ENCODE measurements at regions not wholly inside any gene's neighbourhood (a gene's known extent, or its start where the extent isn't known, plus 50 kb on each side); places are given as distances from the start of the nearest gene placed in this dataset.

DNA sequence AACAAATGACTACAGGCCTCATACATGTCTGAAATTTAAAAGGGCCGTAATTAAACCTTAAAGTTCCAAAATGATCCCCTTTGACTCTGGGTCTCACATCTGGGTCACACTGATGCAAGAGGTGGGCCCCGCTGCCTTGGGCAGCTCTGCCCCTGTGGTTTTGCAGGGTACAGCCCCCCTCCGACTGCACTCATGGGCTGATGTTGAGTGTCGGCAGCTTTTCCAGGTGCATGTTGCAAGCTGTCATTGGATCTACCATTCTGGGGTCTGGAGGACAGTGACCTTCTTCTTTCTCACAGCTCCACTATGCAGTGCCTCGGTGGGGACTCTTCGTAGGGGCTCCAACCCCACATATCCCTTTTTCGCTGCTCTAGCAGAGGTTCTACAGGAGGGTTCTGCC lies 1537.9 kb downstream of the PCDH18 start:
- TF ChIP-seq, protein P1, sequence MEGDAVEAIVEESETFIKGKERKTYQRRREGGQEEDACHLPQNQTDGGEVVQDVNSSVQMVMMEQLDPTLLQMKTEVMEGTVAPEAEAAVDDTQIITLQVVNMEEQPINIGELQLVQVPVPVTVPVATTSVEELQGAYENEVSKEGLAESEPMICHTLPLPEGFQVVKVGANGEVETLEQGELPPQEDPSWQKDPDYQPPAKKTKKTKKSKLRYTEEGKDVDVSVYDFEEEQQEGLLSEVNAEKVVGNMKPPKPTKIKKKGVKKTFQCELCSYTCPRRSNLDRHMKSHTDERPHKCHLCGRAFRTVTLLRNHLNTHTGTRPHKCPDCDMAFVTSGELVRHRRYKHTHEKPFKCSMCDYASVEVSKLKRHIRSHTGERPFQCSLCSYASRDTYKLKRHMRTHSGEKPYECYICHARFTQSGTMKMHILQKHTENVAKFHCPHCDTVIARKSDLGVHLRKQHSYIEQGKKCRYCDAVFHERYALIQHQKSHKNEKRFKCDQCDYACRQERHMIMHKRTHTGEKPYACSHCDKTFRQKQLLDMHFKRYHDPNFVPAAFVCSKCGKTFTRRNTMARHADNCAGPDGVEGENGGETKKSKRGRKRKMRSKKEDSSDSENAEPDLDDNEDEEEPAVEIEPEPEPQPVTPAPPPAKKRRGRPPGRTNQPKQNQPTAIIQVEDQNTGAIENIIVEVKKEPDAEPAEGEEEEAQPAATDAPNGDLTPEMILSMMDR (IDR thresholded peaks at IDR 0.05): no peak
- TF ChIP-seq EZH2 (IDR thresholded peaks at IDR 0.05; ENCODE audit: borderline replicate concordance, insufficient read depth, low read depth, low read length, poor library complexity, severe bottlenecking): no peak
- no peaks in the 10 kb centered on the region for H3K79me2 ChIP-seq (ENCODE audit: control insufficient read depth, insufficient read depth, low read length)
- H3K4me3 ChIP-seq (ENCODE audit: control extremely low read depth in 1 of 5, extremely low read depth in 1 of 5, insufficient read depth in 1 of 5, low read depth in 2 of 5, low read length in 4 of 5): no peak overlapping the region
- POLR2A ChIA-PET: no interaction called here
- ATAC-seq (ENCODE audit: low read depth) (no peak), DNase-seq (no peak)
- intact Hi-C loops (cut with micrococcal nuclease): no loop called here
- no peak overlapping the region for H3K27ac ChIP-seq (ENCODE audit: low read length in 2 of 2)
- no peak overlapping the region for H3K4me3 Mint-ChIP-seq
- H3K9ac ChIP-seq (ENCODE audit: low read length): no peak overlapping the region
- no peaks in the 10 kb centered on the region for H3K36me3 ChIP-seq (replicated peaks in 1 of 2; ENCODE audit: control extremely low read depth in 1 of 2, control insufficient read depth in 1 of 2, extremely low read depth in 1 of 2, insufficient read depth in 2 of 2, low read length in 1 of 2)
- no peaks in the 10 kb centered on the region for H3K27me3 ChIP-seq (replicated peaks in 1 of 4; ENCODE audit: control extremely low read depth in 1 of 4, control insufficient read depth in 3 of 4, insufficient read depth in 4 of 4, low read length in 3 of 4)
- H3K4me2 ChIP-seq (replicated peaks; ENCODE audit: low read depth, low read length, poor library complexity, severe bottlenecking): no peak overlapping the region
- no peak overlapping the region for H3K27ac Mint-ChIP-seq
- H2AFZ ChIP-seq (ENCODE audit: insufficient read depth, low read depth, low read length, poor library complexity, severe bottlenecking): no peak overlapping the region
- no peaks in the 10 kb centered on the region for H3K27me3 Mint-ChIP-seq
- no peaks in the 10 kb centered on the region for H3K4me1 ChIP-seq (ENCODE audit: control insufficient read depth in 2 of 2, insufficient read depth in 2 of 2, low read length in 2 of 2)
- H3K9me3 Mint-ChIP-seq (ENCODE audit: insufficient read depth): no peaks in the 10 kb centered on the region
- H4K20me1 ChIP-seq (ENCODE audit: control insufficient read depth, insufficient read depth, low read length, poor library complexity, severe bottlenecking): no peaks in the 10 kb centered on the region
- no peaks in the 10 kb centered on the region for H3K4me1 Mint-ChIP-seq
- WGBS (ENCODE audit: insufficient coverage): 96% methylated on average over 7 of the region's 7 CpGs
- CTCF ChIA-PET: no interaction called here
- H3K9me3 ChIP-seq (ENCODE audit: control extremely low read depth in 1 of 3, control insufficient read depth in 2 of 3, insufficient read depth in 1 of 3, low read length in 2 of 3): peaks cover 0 to 3% (median 0%) of the 10 kb centered on the region in 3 donors

DNA sequence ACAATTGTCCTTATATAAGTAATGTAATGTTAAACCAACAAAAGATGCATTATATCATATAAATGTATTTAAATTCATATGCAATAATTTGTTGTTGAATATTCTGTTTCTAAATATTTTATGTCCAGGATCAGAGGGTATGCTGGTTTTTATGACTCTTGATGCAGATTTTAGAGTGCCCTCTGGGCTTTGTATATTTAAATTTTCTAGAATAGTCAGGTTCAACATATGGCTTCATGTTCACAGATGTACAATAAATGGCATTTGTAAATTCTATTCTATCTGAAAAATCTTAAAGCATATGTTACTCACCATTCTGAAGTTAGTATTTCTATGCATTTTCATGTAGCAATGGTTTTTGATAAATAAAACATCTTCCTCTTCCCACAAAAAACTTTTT lies 1555.4 kb downstream of the PCDH18 start:
- H3K4me2 ChIP-seq (replicated peaks; ENCODE audit: low read depth, low read length, poor library complexity, severe bottlenecking): no peak overlapping the region
- no peaks in the 10 kb centered on the region for H3K4me1 ChIP-seq (ENCODE audit: control insufficient read depth in 2 of 2, insufficient read depth in 2 of 2, low read length in 2 of 2)
- Mint-ChIP-seq H3K27ac (no peak overlapping the region), H3K27me3 (no peaks in the 10 kb centered on the region), H3K4me1 (no peaks in the 10 kb centered on the region), H3K9me3 (ENCODE audit: insufficient read depth) (peaks cover 6% of the 10 kb centered on the region), H3K4me3 (no peak overlapping the region)
- H3K9me3 ChIP-seq (ENCODE audit: control extremely low read depth in 1 of 3, control insufficient read depth in 2 of 3, insufficient read depth in 1 of 3, low read length in 2 of 3): no peaks in the 10 kb centered on the region
- H3K79me2 ChIP-seq (ENCODE audit: control insufficient read depth, insufficient read depth, low read length): no peaks in the 10 kb centered on the region
- no peaks in the 10 kb centered on the region for H4K20me1 ChIP-seq (ENCODE audit: control insufficient read depth, insufficient read depth, low read length, poor library complexity, severe bottlenecking)
- intact Hi-C loops (cut with micrococcal nuclease): no loop called here
- ChIA-PET POLR2A (no interaction called here), CTCF (no interaction called here)
- no peak overlapping the region for H3K27ac ChIP-seq (ENCODE audit: low read length in 2 of 2)
- no peak overlapping the region for H3K4me3 ChIP-seq (ENCODE audit: control extremely low read depth in 1 of 5, extremely low read depth in 1 of 5, insufficient read depth in 1 of 5, low read depth in 2 of 5, low read length in 4 of 5)
- H3K9ac ChIP-seq (ENCODE audit: low read length): no peak overlapping the region
- TF ChIP-seq, protein P1 (IDR thresholded peaks at IDR 0.05): no peak
- TF ChIP-seq EZH2 (IDR thresholded peaks at IDR 0.05; ENCODE audit: borderline replicate concordance, insufficient read depth, low read depth, low read length, poor library complexity, severe bottlenecking): no peak
- DNase-seq (no peak), ATAC-seq (ENCODE audit: low read depth) (no peak)
- H2AFZ ChIP-seq (ENCODE audit: insufficient read depth, low read depth, low read length, poor library complexity, severe bottlenecking): no peak overlapping the region
- H3K36me3 ChIP-seq (replicated peaks in 1 of 2; ENCODE audit: control extremely low read depth in 1 of 2, control insufficient read depth in 1 of 2, extremely low read depth in 1 of 2, insufficient read depth in 2 of 2, low read length in 1 of 2): no peaks in the 10 kb centered on the region
- H3K27me3 ChIP-seq (replicated peaks in 1 of 4; ENCODE audit: control extremely low read depth in 1 of 4, control insufficient read depth in 3 of 4, insufficient read depth in 4 of 4, low read length in 3 of 4): no peaks in the 10 kb centered on the region
